ENCODE measurements at regions not wholly inside any gene's neighbourhood (a gene's known extent, or its start where the extent isn't known, plus 50 kb on each side); places are given as distances from the start of the nearest gene placed in this dataset.

DNA sequence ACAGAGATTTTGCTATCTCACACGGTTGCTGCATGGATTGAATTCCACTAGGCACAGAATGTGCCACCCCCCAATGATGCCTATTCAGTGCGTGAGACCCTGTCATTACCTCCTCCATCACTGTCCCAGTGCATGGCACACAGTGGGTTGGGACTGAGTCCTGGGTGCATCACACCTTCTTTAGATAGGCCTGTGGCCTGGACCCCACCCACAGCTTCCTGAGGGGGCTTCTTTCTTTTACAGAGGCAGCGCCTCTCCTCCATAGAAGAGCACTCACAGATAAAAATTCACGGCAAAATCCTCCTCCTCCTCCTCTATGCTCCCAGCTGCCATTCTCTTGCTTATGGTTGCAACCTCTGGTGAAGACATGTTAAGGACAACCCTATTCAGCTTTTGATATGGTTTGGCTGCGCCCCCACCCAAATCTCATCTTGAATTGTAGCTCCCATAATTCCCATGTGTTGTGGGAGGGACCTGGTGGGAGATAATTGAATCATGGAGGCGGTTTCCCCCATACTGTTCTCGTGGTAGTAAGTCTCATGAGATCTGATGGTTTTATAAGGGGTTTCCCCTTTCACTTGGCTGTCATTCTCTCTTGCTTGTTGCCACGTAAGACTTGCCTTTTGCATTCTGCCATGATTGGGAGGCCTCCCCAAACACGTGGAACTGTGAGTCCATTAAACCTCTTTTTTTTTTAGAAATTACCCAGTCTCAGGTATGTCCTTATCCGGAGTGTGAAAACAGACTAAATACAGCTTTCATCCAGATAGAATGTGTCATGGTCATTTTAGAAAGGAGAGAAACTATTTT lies 147.6 kb downstream of the KLF13 start:
- DNase-seq: no peak

DNA sequence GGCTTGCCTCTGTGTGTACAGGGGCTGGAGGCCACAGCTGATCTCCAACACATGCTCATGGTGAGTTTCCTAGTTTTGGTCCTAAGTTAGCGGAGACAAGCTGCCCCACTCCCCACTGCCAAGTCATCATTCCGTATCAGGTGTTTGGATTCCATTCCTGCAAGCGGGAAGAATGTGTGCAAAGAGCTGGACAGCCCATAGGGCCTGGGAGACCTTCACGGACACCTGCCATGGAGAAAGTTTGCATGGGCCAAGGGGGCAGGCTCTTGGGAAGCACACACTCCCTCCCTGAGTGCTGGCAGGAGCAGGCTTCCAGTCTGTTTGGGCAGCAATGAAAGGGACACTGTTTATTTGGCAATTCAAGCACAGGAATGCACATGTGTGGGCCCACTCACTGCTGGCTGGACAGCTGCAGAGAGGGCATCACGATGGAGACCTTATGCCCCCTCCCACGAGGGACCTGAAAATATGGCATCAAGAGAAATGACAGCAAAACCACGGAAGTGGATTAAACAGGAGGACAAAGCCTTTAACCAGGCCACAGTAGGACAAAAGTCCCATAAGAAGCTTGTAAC lies 149.7 kb downstream of the KLF13 start:
- DNase-seq: no peak

DNA sequence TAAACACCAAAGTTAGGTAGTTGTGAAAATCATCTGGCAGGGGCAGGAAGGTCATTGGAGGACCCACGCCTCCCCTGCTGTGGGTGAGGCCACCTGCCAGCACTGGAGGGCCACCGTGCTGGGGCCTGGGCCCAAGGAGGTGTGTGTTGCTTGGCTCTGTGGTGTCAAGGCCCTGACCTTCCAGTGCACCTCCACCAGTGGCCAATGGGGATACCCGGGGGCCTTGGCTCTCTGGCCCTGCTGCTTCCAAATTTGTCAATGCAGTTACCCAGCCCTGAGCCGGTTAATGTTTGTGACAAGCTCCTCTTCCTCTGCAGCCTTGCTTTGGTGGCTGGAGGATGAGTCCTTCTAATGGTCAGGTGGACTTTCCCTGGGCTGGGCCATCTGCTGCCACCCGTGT lies 150.2 kb downstream of the KLF13 start:
- no peak for DNase-seq

DNA sequence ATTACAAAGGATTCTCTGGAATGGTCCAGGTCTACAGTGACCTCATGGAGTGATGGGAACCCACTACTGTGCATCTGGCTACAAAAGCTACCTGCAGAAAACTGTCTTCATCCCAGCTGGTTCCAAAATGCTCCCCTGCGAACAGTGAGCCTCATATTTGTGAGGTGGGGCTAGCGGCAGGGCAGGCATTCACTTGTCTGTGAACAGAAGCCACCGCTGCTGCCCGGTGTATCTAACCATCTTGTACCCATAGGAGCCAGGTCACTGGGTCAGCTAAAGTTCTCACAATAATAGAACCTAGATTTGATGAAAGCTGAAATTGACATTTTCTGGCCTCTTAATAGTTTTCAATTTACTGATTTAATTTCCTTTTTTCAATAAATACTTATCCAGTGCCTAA lies 150.7 kb downstream of the KLF13 start:
- no peak for DNase-seq

DNA sequence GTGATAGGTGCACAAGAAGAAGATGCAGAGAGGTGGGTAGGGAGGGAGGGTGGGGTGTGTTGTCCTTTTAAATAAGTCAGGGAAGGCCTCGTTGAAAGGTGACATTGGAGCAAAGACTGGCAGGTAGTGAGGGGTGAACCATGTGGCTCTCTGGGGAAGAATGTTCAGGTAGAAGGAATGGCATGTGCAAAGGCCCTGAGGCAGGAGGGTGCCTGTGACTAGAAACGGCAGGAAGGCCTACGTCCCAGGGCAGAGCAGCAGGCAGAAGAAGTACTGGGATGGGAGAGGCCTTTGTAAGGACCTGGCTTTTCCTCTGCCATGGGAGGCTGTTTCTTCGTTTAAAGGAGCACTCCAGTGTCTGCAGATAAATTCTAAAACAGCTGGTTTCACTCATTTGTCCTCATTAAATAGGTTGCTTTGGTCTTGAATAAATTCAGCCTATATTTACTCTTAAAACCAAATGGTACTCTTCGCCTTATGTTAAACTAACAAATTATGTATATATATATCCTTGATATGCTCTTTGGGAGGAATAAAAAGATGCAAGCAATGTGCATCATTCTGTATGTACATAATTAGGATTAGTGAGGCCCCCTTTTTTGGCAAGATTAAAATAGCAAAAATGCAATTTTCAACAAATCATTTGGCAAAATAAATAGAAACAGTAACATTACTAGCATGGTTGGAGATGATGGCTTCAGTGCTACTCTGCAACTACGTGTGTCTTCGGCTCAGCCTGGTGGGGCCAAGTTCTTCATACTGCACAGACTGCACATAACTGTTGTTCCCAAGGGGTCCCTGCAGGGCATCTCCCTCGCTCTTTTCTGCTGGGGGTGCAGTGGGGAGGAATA lies 151.4 kb downstream of the KLF13 start:
- no peak for DNase-seq

DNA sequence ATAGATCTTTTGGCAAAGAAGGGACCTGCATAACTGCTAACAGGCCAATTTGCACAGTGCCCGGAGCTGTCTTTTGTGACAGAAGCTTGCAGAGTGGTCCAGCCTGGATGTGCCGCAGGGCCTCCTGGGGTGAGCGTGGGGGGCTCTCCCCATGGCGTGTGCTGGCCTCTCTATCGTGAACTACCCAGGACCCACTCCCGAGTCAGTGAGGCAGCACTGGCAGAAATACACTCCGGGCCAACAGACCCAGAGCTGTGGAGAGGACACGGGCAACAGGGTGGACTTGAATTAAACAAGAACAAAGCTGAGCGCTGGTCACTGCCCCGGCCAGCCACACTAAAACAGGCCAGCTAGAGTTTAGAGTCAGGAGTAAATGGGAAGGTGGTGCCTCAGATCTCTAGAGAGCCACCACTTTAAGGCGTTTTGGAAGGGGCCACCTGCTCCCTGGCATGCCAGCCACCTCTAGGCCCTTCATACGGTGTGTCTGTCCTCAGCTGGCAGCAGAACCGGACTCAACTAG lies 152.1 kb downstream of the KLF13 start:
- DNase-seq: no peak

DNA sequence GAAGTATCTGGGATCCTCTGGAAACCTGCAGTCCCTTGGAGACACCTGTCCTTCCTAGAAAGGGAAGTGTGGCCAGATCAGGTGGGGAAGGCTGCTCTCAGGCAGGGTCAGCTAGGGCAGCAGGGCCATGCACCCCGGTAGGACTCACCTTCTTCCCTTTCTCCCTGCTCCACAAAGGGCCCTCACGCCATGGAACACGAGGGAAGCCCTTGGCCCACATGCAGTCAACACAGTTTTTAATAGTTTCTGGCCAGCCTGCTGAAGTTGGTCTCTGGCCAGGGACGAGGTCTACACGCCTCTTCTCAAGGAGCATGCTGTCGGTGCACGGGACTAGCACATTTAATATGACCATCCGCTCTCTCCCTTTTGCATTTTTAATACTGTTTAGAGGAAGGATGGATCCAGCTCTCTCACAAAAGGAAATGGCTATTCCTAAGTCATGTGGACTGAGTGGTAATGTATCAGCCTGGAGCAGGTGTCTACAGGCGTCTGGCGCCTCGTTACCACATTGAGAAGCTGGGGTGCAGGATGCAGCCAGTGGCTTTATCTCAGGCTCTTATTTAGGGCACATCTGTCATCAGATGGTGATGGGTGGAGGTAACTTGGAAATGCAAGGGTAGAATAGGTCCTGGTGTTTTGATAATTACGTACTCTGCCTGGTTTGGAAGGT lies 153.9 kb downstream of the KLF13 start:
- DNase-seq: peak; percentile 46

DNA sequence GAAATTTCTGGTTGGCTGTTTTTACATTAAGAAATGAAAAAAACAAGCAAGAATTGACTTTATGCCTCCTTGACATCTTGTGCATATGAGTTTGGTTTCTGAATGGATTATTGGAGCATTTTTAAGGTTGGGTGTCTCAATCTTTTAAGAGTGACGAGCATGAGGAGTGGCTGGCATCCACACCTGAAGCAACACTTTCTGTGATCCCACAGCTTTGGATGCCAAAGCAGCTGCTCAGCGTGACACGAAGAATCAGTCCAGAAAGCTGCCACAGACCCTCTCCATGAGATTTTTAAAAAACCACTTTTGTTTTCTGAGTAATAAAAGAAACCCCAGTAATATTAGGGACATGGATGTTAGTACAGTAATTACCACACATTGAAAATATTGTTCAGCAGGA lies 154.5 kb downstream of the KLF13 start:
- DNase-seq: no peak

DNA sequence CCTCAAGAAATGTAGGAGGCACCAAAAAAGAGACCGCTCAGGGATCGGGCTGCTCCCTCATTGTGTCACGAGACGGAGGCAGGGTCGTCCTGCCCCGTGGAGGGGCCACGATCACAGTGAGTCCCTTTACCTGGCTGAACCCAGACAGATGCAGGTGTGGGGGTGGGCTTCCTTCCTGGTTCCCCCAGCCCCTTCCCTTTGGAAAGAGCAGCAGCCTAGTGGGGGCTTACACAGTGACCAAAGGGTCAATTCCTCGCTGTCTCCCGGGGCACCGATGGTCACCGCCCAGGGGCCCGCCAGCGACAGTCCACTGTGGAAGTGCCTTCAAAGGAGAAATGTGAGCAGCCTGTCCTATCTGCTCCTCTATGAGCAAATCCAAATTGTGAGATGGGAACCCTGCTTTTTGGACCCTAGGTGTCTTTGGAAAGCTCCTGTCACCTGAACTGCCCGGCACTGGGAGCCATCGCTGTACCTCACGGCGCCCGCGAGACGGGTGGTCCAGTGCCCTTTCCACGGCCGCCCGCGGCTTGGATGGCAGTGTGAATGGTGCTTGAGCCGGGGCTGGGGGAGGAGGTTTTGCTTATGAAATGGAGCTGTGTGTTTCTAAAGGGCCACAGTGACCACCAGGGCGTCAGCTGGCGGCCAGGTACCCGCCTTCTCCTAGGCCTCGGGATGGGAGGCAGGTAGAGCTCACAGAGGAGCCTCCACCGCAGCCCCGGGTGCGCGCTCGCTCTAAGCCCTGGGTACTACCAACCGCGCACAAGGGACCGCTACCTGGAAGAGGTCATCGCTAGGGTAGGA lies 155.7 kb downstream of the KLF13 start:
- no peak for DNase-seq

DNA sequence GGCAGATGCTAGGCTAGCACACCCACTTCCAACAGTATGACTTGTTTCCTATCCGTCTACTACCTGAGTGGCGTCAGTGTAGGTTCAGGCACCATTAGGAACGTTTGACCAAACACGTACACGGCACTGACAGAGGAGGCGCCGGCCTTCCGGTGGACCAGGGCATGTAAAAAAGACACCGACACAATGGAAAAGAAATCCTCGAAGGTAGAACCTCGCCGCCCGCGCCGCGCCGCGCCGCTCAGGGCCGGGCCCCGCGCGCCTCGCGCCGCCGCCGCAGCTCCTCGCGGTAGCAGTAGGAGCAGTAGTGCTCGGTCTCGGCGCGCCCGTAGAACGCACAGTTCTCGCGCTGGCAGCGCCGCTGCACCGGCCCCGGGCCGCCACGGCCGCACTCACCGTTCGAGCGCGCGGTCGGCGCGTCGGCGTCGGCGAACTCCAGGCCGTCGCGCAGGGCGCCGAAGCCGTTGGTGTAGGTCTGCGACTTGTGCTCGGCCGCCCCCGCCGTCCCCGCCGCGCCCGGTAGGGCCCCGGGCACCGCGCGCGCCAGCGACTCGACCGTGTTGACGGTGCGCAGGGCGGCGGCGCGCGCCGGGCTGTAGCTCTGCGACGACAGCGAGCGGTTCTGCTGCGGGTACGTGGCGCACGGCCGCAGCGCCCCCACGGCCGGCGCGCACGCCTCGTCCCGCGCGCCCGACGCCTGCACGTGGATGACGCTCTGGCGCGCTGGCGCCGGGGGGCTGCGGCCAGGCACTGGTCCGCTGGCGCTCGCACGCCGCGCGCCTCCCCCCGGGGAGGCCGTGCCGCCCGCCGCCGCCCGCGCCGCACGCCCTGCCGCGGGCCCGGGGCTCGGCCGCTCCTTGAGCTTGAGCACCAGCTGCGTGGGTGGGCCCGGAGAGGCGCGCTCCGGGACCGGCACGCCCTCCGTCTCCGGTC lies 156.7 kb downstream of the KLF13 start:
- peak; percentile 39 for DNase-seq

DNA sequence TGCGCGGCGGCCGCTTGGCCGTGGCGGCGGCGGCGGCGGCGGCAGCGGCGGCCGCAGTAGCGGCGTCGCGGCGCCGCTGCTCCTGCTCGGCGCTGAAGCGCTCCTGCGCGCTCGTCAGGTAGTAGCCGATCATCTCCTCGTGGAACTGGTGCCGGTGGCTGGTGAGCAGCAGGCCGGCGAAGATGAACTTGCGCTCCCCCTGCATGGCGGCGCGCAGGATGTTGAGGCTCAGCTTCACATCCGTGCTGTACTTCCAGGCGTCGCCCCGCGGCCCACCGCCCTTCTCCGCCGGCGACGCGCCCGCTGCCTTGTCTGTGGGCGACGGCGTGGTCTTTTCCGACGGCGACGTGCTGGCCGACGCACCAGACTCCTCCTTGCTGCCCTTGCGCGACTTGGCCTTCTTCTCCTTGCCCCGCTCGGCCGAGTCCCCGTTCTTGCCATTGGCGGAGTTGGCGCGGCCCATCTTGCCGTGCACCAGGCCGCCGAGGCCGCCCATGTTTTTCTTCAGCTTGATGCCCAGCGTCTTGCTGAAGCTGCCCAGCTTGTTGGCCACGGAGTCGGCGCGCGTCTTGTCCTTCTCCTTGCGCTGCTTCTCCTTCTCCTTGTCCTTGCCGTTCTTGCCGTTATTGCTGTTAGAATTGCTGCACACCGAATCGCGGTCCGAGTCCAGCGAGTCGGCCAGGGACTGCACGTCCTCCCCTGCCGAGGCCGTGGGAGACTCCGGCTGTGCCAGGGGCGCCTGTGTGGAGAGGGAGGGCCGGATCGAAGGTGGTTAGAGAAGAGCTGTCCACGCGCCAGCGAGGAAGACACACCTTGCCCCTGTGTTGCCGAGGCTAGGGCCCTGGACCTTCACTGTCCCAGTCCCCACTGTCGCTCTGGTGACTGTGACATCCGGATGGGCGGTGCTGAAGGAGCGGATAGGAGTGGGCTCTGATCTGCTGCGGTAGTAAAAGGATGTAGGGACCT lies 157.6 kb downstream of the KLF13 start:
- peak; percentile 33 for DNase-seq

DNA sequence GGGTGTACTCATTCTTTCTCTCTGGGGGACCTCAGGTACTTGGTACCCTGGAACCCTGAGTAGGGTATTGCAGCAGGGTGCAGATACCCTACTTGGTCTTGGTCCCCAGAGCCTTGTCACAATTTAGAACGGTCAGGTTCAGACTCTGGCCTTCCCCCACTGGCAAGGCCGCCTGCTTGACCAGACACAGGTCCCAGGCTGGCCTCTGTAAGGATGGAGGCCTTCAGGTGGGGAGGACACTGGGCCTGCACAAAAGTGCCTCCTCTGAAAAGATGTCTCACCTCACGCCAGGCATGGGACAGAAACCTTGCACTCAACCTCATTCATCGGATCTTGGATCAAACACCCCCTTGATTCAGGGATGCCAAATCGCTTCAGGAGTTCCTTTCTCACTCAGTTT lies 158.4 kb downstream of the KLF13 start:
- DNase-seq: no peak

DNA sequence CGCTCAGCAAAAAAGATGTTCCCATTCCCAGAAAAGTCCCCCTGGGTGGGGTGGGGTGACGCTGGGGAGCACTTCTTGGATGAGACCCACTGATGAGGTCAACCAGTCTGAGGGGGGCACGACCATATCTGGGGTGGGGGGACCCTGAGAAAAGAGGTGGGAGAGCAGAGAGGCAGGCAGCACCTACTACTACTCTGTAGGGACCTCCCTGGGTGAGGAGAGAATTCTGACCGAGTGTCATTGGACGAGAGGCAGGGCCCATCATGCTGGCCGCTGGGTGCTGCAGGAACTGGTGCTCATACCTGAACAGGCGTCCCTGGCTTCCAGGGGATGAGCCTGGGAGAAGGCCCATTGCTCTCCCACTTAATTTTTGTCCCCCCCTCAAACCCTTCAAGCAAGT lies 158.8 kb downstream of the KLF13 start:
- no peak for DNase-seq

DNA sequence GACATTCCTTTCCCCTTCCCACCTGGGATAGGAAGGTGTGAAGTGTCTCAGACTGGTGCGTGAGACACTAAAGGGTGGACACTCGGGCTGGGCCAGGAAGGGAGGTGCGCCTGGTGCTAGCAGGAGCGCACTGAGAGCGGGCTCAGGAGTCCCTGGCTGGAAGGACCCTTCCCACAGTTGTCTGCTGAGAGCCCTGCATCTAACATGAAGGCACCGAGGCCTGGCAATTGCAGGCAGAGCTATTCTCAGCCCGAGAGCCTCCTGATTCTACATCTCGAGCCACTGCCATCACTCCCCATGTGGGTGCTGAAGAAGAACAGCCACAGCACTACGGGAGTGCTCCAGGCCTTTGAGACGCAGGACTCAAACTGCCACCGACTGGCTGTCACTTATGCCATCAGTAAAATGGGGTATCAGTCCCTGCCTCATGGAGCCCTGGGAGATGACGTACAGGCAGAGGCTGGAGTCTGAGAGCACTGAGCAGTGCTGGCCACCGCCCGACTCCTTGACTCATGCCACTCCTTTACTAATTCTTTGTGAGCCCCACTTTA lies 159.4 kb downstream of the KLF13 start:
- no peak for DNase-seq

DNA sequence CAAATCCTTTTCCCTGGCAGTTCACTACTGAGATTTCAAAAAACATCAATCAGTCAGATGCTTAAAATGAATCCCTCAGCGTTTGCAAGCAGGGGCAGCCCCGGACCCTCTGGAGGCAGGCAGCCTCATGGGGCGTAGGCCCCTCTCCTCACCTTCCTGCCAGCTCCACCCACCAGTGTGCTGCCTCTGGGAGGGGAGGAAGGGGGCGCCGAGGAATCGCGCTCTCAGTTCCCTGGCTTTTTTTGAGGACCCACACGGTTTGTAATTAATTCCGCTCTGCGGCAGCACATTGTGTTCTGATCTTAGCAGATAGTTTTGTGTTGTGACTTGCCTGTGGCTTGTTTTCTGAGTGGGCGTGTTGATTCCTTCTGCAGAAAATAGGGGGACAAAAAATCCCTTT lies 159.9 kb downstream of the KLF13 start:
- no peak for DNase-seq

DNA sequence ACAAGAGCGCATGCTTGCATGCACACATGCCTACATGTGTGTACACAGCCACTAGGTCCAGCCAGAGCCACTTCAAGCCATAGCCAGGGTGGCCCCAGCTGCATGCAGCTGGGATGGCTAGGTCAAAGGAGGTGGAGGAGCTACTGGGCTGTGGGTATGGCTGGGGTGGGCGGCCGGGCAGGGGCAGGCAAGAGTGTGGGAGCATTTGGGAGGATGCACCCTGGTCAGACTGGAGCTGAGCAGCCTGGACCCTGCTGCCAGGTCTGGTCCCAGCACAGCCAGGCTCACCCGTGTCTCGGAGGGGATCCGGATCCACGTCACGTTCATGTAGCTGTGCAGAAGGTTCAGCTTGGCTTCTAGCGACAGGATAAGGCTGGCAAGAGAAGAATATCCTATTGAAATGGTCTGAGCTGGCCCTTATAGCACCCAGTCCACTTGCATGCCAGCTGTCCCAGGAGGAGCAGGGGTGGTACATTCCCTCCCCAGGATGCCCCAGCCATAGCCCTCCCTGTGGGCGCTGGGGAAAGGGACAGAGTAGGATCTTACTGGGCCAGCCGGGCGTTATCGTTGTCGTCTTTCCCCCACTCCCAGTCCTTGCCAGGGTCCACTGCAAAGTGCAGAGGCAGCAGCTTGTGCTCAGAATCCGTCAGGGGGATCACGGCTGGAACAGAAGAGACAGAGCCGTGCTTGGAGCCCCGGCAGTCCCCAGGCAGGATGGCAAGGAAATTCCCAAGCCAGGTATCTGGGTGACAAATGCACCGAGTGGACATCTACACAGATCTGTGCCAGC lies 160.5 kb downstream of the KLF13 start:
- no peak for DNase-seq

DNA sequence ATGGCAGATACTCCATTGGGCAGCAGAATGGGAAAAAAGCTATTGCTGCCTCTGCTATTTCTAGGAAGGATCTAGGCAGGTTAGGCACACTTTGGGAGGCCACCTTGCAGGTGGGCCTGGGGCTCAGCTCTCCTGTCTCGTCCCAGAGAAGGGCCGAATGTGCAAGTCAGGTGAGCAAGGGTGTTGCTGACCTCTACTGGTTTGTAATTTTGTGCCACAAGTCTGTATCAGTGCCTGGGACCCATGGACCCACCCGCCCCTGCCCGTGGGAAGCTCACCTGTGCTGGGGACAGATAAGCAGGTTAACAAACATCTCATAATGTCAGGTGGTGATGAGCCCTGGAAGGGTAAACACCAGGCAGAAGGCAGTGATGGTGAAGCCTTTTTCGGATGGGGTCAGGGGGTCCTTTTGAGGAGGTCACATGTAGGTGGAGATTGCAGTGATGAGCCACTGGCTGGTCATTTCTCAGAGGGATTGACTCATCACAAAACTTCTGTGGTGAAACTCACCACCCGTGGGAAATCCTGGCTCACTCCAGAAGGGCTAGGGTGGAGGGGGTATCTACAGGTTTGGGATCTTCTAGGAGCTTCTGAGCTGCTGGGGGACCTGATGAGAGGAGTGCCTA lies 161.3 kb downstream of the KLF13 start:
- no peak for DNase-seq

Data from hematopoietic multipotent progenitor cell treated with erythropoietin and hydrocortisone succinate and interleukin-3 and kit ligand, for 6 days (in vitro differentiated cells).